GM12878 (cell line): ENCODE measurements at regions not wholly inside any gene's neighbourhood (a gene's known extent, or its start where the extent isn't known, plus 50 kb on each side); places are given as distances from the start of the nearest gene placed in this dataset.

Experiments
- ATAC-seq: fragments of 200-7000 bp; cut with Tn5 transposase; 3 replicates; pipeline ENCODE4 v1.9.1; 2020; ENCODE audit warnings: mild to moderate bottlenecking, moderate library complexity
- BruUV-seq: library from RNA; stranded (reverse); fragments of 400-500 nt; replicated peaks from 2 replicates; lab custom pipeline; 2021; lab: Mats Ljungman, UMichigan
- CTCF ChIA-PET: fragments of 300-600 bp; sonication (Branson Sonifier 250); formaldehyde crosslinking; extraction: SDS; loops from one replicate; lab custom pipeline; 2021; ENCODE audit warnings: inconsistent platforms; lab: Yijun Ruan, JAX
- POLR2A ChIA-PET: fragments of 350-600 bp; formaldehyde crosslinking; extraction: SDS; loops from one replicate; lab custom pipeline; 2021; ENCODE audit warnings: inconsistent platforms; lab: Charles Lee
- RAD21 ChIA-PET: fragments of 300-600 bp; sonication (Branson Sonifier 250); formaldehyde crosslinking; loops from one replicate; lab custom pipeline; 2023; ENCODE audit warnings: antibody characterized with exemption; ENCODE audit not compliant: unreplicated experiment; lab: Charles Lee
- SMC1A ChIA-PET: fragments of 300-600 bp; sonication (Branson Sonifier 250); formaldehyde crosslinking; loops from one replicate; lab custom pipeline; 2023; ENCODE audit not compliant: unreplicated experiment, uncharacterized antibody; lab: Charles Lee
- DNase-seq: peaks from one replicate; pipeline ENCODE4 v3.0.0-alpha.2; 2011; ENCODE audit warnings: low read depth, low spot score
- FAIRE-seq: peaks from 3 replicates; lab custom pipeline; 2011; peaks lifted over from hg19 to GRCh38; lab: Jason Lieb, UNC
- H2AFZ ChIP-seq: 2 replicates; pipeline ENCODE4 v1.6.0; 2011; ENCODE audit warnings: low read depth, low read length, control low read depth; ENCODE audit not compliant: control insufficient read depth
- H3K27ac ChIP-seq: 2 replicates; pipeline ENCODE4 v1.5.1; 2011; ENCODE audit warnings: control low read depth; ENCODE audit not compliant: control insufficient read depth, insufficient read depth
- H3K27me3 ChIP-seq, 2 experiments: replicated peaks in 1 of 2; 2 replicates each; pipeline versions ENCODE4 v1.6.0 to v1.6.1; 2011; ENCODE audit warnings: low read length in 1 of 2; ENCODE audit not compliant: control insufficient read depth in 2 of 2, insufficient read depth in 2 of 2
- H3K36me3 ChIP-seq, 2 experiments: 2 replicates each; pipeline ENCODE4 v1.5.1; 2011; ENCODE audit warnings: low read length in 1 of 2; ENCODE audit not compliant: control insufficient read depth in 2 of 2, insufficient read depth in 2 of 2
- H3K4me1 ChIP-seq: 2 replicates; pipeline ENCODE4 v1.6.1; 2011; ENCODE audit warnings: mild to moderate bottlenecking, low read length, moderate library complexity, mixed read lengths; ENCODE audit not compliant: control insufficient read depth, insufficient read depth
- H3K4me2 ChIP-seq: 2 replicates; pipeline ENCODE4 v1.6.0; 2011; ENCODE audit warnings: control low read depth; ENCODE audit not compliant: control insufficient read depth, insufficient read depth
- H3K4me3 ChIP-seq: fragments of 200-600 bp; sonication (generic); 2 replicates; pipeline ENCODE4 v1.5.1; 2016
- H3K79me2 ChIP-seq: 2 replicates; pipeline ENCODE4 v1.6.0; 2011; ENCODE audit warnings: low read length; ENCODE audit not compliant: control insufficient read depth, insufficient read depth
- H3K9ac ChIP-seq: 2 replicates; pipeline ENCODE4 v1.8.0; 2011; ENCODE audit warnings: low read length, control low read depth, mixed read lengths; ENCODE audit not compliant: control insufficient read depth, insufficient read depth
- H3K9me3 ChIP-seq: replicated peaks from 3 replicates; pipeline ENCODE4 v1.5.1; 2011; ENCODE audit warnings: mild to moderate bottlenecking, low read length; ENCODE audit not compliant: control insufficient read depth, insufficient read depth
- H4K20me1 ChIP-seq: 2 replicates; pipeline ENCODE4 v1.6.0; 2011; ENCODE audit not compliant: control insufficient read depth, insufficient read depth
- ATF2 ChIP-seq: IDR thresholded peaks from 2 replicates; pipeline ENCODE4 v1.6.1; 2012; ENCODE audit warnings: low read length, inconsistent platforms
- ATF3 ChIP-seq: IDR thresholded peaks from 2 replicates; pipeline ENCODE4 v1.6.1; 2011; ENCODE audit warnings: low read depth, mild to moderate bottlenecking, low read length, moderate library complexity, borderline replicate concordance; ENCODE audit errors: extremely low read depth
- CBX3 ChIP-seq: fragments of 200-600 bp; sonication (generic); IDR thresholded peaks from 2 replicates; pipeline ENCODE4 v1.6.1; 2016; ENCODE audit warnings: low read depth, borderline replicate concordance
- CBX5 ChIP-seq: sonication (generic); IDR thresholded peaks from 2 replicates; pipeline ENCODE4 v1.6.1; 2016; ENCODE audit warnings: low read depth, moderate library complexity, mild to moderate bottlenecking, inconsistent platforms
- CHD4 ChIP-seq: fragments of 200-600 bp; sonication (generic); IDR thresholded peaks from 2 replicates; pipeline ENCODE4 v1.6.1; 2016; ENCODE audit warnings: mild to moderate bottlenecking
- EP300 ChIP-seq, 2 experiments: fragments of 150-350 bp in 1 of 2; IDR thresholded peaks; 2 replicates each; pipeline ENCODE4 v1.6.1; 2011 to 2012; ENCODE audit warnings: low read depth in 2 of 2, low read length in 2 of 2, borderline replicate concordance in 1 of 2, improper control_type of control experiment in 1 of 2, inconsistent platforms in 1 of 2; ENCODE audit not compliant: control insufficient read depth in 1 of 2
- FOXM1 ChIP-seq: IDR thresholded peaks from 2 replicates; pipeline ENCODE4 v1.6.1; 2012; ENCODE audit warnings: low read depth, mild to moderate bottlenecking, inconsistent platforms, low read length, moderate library complexity
- GATAD2B ChIP-seq: fragments of 450-650 bp; conservative IDR thresholded peaks from 2 replicates; pipeline ENCODE4 v1.6.1; 2017; ENCODE audit warnings: low read depth, mild to moderate bottlenecking, moderate library complexity
- MAX ChIP-seq: IDR thresholded peaks from 2 replicates; pipeline ENCODE4 v1.6.1; 2012; ENCODE audit warnings: low read depth, low read length, improper control_type of control experiment
- MXI1 ChIP-seq: fragments of 150-350 bp; IDR thresholded peaks from 2 replicates; pipeline ENCODE4 v1.6.1; 2011; ENCODE audit warnings: low read depth, mild to moderate bottlenecking, inconsistent platforms, low read length, improper control_type of control experiment
- MYB ChIP-seq: fragments of 150-350 bp; IDR thresholded peaks from 2 replicates; pipeline ENCODE4 v1.6.1; 2014; ENCODE audit warnings: mild to moderate bottlenecking, low read depth, low read length, borderline replicate concordance
- NFYA ChIP-seq: IDR thresholded peaks from 2 replicates; pipeline ENCODE4 v1.6.1; 2011; ENCODE audit warnings: low read depth, mild to moderate bottlenecking, low read length, improper control_type of control experiment, borderline replicate concordance
- POLR2A ChIP-seq: IDR thresholded peaks from 2 replicates; pipeline ENCODE4 v1.6.1; 2011; ENCODE audit warnings: low read depth, mild to moderate bottlenecking, low read length
- RB1 ChIP-seq: fragments of 450-650 bp; formaldehyde crosslinking; IDR thresholded peaks from 2 replicates; pipeline ENCODE4 v1.6.1; 2017; ENCODE audit warnings: mild to moderate bottlenecking, borderline replicate concordance
- SMAD5 ChIP-seq: IDR thresholded peaks from 2 replicates; pipeline ENCODE4 v1.6.1; 2016; ENCODE audit warnings: antibody characterized with exemption, low read depth
- ZNF592 ChIP-seq: fragments of 450-650 bp; IDR thresholded peaks from 2 replicates; pipeline ENCODE4 v1.6.1; 2017; ENCODE audit warnings: mild to moderate bottlenecking, moderate library complexity
- WGBS: methylation state at CpG from one replicate; pipeline ENCODE4 v1.1.6; 2016; ENCODE audit warnings: low lambda C conversion rate; ENCODE audit not compliant: insufficient replicate concordance, insufficient coverage; ENCODE audit errors: missing lambda C conversion rate; 5-methylcytosine and 5-hydroxymethylcytosine counted together
- in situ Hi-C: fragments of 300-500 bp; cut with MboI; formaldehyde crosslinking; loops from 9 replicates; pipeline ENCODE4 v1.14.3; 2018; ENCODE audit warnings: mixed read lengths
- intact Hi-C: fragments of 100-400 bp; cut with micrococcal nuclease; formaldehyde crosslinking; loops from one replicate; pipeline ENCODE4 v1.14.2; 2022; ENCODE audit not compliant: unreplicated experiment

GRCh38 chr15:69529141-69529540 is 76.5 kb downstream of the RPLP1 start:
- in situ Hi-C loops: no loop called here

More at GRCh38 chr15:69529141-69529540, 76.5 kb downstream of the RPLP1 start:
- peaks cover 8% of the 10 kb centered on the region in 2 experiments for H3K27me3 ChIP-seq
- no peak overlapping the region for H3K4me3 ChIP-seq
- H3K27ac ChIP-seq: no peak overlapping the region
- H3K36me3 ChIP-seq: no peaks in the 10 kb centered on the region
- no TSS peak for BruUV-seq
- CTCF ChIA-PET: interaction anchor here (1.0 to 1.8 kb wide), 2 partner anchors 11 to 44 kb away, joined by 3 to 4 read pairs; no protein-coding TSS in a partner anchor
- intact Hi-C loops: no loop called here
- DNase-seq (no peak), ATAC-seq (no peak), FAIRE-seq (no peak)
- no peak for TF ChIP-seq MAX
- no peak for TF ChIP-seq ATF3
- TF ChIP-seq SMAD5: no peak
- no peak for TF ChIP-seq EP300 (IDR thresholded peaks at IDR 0.05; ENCODE audit: borderline replicate concordance in 1 of 2, control insufficient read depth in 1 of 2, low read depth in 2 of 2, low read length in 2 of 2)
- no peak for TF ChIP-seq RB1
- TF ChIP-seq GATAD2B: no peak
- no peak for TF ChIP-seq FOXM1
- no peak for TF ChIP-seq CBX5
- TF ChIP-seq MXI1: no peak
- no peak for TF ChIP-seq CBX3
- no peak for TF ChIP-seq ATF2
- TF ChIP-seq CHD4: no peak
- TF ChIP-seq MYB: no peak
- no peak for TF ChIP-seq ZNF592
- TF ChIP-seq NFYA: no peak
- TF ChIP-seq POLR2A: no peak
- H3K9me3 ChIP-seq: no peaks in the 10 kb centered on the region
- H3K9ac ChIP-seq: no peak overlapping the region
- H3K4me1 ChIP-seq: no peaks in the 10 kb centered on the region
- RAD21 ChIA-PET: no interaction called here
- H4K20me1 ChIP-seq: no peaks in the 10 kb centered on the region
- SMC1A ChIA-PET: interaction anchor here (1.4 kb wide), 1 partner anchor 9 kb away, joined by 4 read pairs; no protein-coding TSS in a partner anchor
- POLR2A ChIA-PET: no interaction called here
- H3K79me2 ChIP-seq: no peaks in the 10 kb centered on the region
- no peak overlapping the region for H2AFZ ChIP-seq
- no peak overlapping the region for H3K4me2 ChIP-seq
- WGBS: 0% methylated on average over 5 of the region's 5 CpGs
